ENCODE measurements at regions not wholly inside any gene's neighbourhood (a gene's known extent, or its start where the extent isn't known, plus 50 kb on each side); places are given as distances from the start of the nearest gene placed in this dataset.
"Not testable (repeated sequence)": the region's sequence is repeated elsewhere in the genome, so short reads cannot be mapped to it uniquely, and the experiment has no call there.

- no peak overlapping the region; a peak in 1 of 6 replicates for H3K27ac ChIP-seq
- TF ChIP-seq CHD4 (IDR thresholded peaks at IDR 0.05; ENCODE audit: borderline replicate concordance) (no peak), HDAC2 (IDR thresholded peaks at IDR 0.05) (no peak), EHF (CRISPR knock-in tag; IDR thresholded peaks at IDR 0.05) (no peak), CTCF (IDR thresholded peaks at IDR 0.05) (no peak), ZFP36 (IDR thresholded peaks at IDR 0.05; ENCODE audit: borderline replicate concordance, partially characterized antibody) (no peak), TFCP2L1 (CRISPR knock-in tag; IDR thresholded peaks at IDR 0.05) (no peak), RFX5 (IDR thresholded peaks at IDR 0.05) (peak; percentile 96), ZNF302 (CRISPR knock-in tag; IDR thresholded peaks at IDR 0.05) (no peak), EHMT2 (IDR thresholded peaks at IDR 0.05; ENCODE audit: low read depth) (no peak)
- FAIRE-seq (no peak), ATAC-seq (no peak), DNase-seq (ENCODE audit: low read depth in 1 of 2, low spot score in 1 of 2) (peak in 1 of 2 experiments; percentile 52)
- WGBS (ENCODE audit: missing lambda C conversion rate), result 60% methylated on average over 15 of the region's 48 CpGs
- no peak overlapping the region for H3K4me3 ChIP-seq
- H3K9me3 ChIP-seq, result no peaks in the 10 kb centered on the region
- ChIA-PET CTCF (no interaction called here), POLR2A (no interaction called here)
- H3K4me1 ChIP-seq, result peaks cover 3% of the 10 kb centered on the region; the same call in 1 of the 3 replicates
- no peak overlapping the region for H3K4me2 ChIP-seq
Observed at GRCh38 chr22:44620129-44620840, 81.7 kb upstream of the PRR5 start.

GRCh38 chr22:44619560-44620128 is 82.4 kb upstream of the PRR5 start:
- H3K4me3 ChIP-seq, ATAC-seq, POLR2A ChIA-PET, H3K4me2 ChIP-seq, CTCF ChIA-PET, FAIRE-seq, H3K9me3 ChIP-seq, H3K4me1 ChIP-seq, H3K27ac ChIP-seq: not testable (repeated sequence)
- peak in 1 of 2 experiments; percentile 17 for DNase-seq (ENCODE audit: low read depth in 1 of 2, low spot score in 1 of 2)
- WGBS (ENCODE audit: missing lambda C conversion rate), result 80% methylated on average over 15 of the region's 16 CpGs

- H3K4me3 ChIP-seq; H3K4me2 ChIP-seq; ATAC-seq; H3K27ac ChIP-seq; POLR2A ChIA-PET; FAIRE-seq; H3K9me3 ChIP-seq; H3K4me1 ChIP-seq; DNase-seq (ENCODE audit: low read depth in 1 of 2, low spot score in 1 of 2): not testable (repeated sequence)
- CTCF ChIA-PET, result interaction anchor here (1.4 kb wide), 1 partner anchor 8 kb away, joined by 3 read pairs; no protein-coding TSS in a partner anchor
- WGBS (ENCODE audit: missing lambda C conversion rate), result 82% methylated on average over 6 of the region's 6 CpGs
Observed at GRCh38 chr22:44618910-44619309, 83.1 kb upstream of the PRR5 start.

DNA sequence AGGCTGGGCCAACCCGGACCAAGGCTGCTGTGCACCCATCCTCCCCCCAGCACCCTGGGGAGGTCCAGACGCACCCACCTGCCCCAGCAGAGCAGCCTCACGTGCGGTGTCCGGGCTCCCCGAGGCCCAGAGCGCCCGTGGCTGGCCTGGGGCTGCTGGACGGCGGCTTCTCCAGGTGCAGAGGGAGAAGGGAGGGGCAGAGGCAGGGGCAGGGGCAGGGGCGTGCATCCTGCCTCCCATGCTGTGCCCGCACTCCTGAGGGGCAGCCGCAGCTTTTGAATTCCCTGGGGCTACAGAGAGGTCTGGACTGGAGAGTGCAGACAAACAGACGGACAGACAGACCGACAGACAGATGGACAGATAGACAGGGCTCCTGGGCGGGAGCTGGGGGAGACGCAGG is 83.6 kb upstream of the PRR5 start:
- FAIRE-seq (no peak), ATAC-seq (no peak), DNase-seq (ENCODE audit: low read depth in 1 of 2, low spot score in 1 of 2) (no peak)
- TF ChIP-seq HOXB5 (CRISPR knock-in tag; IDR thresholded peaks at IDR 0.05), result no peak
- TF ChIP-seq SREBF2 (IDR thresholded peaks at IDR 0.05), result no peak
- TF ChIP-seq JUN (IDR thresholded peaks at IDR 0.05), result no peak
- TF ChIP-seq NFE2L2 (conservative IDR thresholded peaks at IDR 0.05; ENCODE audit: low read length), result no peak
- TF ChIP-seq MYC (IDR thresholded peaks at IDR 0.05; ENCODE audit: borderline replicate concordance, low read length), result no peak
- no peak for TF ChIP-seq RNF2 (IDR thresholded peaks at IDR 0.05; ENCODE audit: borderline replicate concordance, low read depth)
- no peak for TF ChIP-seq RCOR1 (IDR thresholded peaks at IDR 0.05; ENCODE audit: low read depth, low read length)
- TF ChIP-seq ELK1 (IDR thresholded peaks at IDR 0.05; ENCODE audit: low read depth, low read length), result no peak
- TF ChIP-seq HOXA7 (CRISPR knock-in tag; IDR thresholded peaks at IDR 0.05), result no peak
- TF ChIP-seq GATA3 (IDR thresholded peaks at IDR 0.05; ENCODE audit: borderline replicate concordance), result no peak
- TF ChIP-seq ZC3H11A (IDR thresholded peaks at IDR 0.05), result no peak
- no peak for TF ChIP-seq HMGXB4 (CRISPR knock-in tag; IDR thresholded peaks at IDR 0.05; ENCODE audit: borderline replicate concordance)
- no peak for TF ChIP-seq FOSB (CRISPR knock-in tag; IDR thresholded peaks at IDR 0.05)
- no peak for TF ChIP-seq PHF8 (IDR thresholded peaks at IDR 0.05; ENCODE audit: borderline replicate concordance, low read depth)
- TF ChIP-seq HDAC2 (IDR thresholded peaks at IDR 0.05), result no peak
- TF ChIP-seq CBX2 (IDR thresholded peaks at IDR 0.05; ENCODE audit: borderline replicate concordance, low read depth), result no peak
- TF ChIP-seq TP53 (CRISPR knock-in tag; IDR thresholded peaks at IDR 0.05), result no peak
- Histone ChIP-seq H3K4me2 (no peak overlapping the region), H3K4me3 (no peak overlapping the region), H3K9me3 (no peaks in the 10 kb centered on the region; the same call in 2 of the 3 replicates), H3K27ac (no peak overlapping the region), H3K4me1 (peaks cover under 1% of the 10 kb centered on the region; the same call in 1 of the 3 replicates)
- ChIA-PET CTCF (interaction anchor here (1.4 kb wide), 1 partner anchor 8 kb away, joined by 3 read pairs; no protein-coding TSS in a partner anchor), POLR2A (no interaction called here)
- WGBS (ENCODE audit: missing lambda C conversion rate), result 56% methylated on average over 8 of the region's 17 CpGs
